ENCODE measurements at regions not wholly inside any gene's neighbourhood (a gene's known extent, or its start where the extent isn't known, plus 50 kb on each side); places are given as distances from the start of the nearest gene placed in this dataset.
"Not testable (repeated sequence)": the region's sequence is repeated elsewhere in the genome, so short reads cannot be mapped to it uniquely, and the experiment has no call there.

GRCh38 chr14:97074456-97074855 is 277.3 kb downstream of the VRK1 start:
- DNase-seq (ENCODE audit: low spot score), result no peak

GRCh38 chr14:97074856-97075255 is 277.7 kb downstream of the VRK1 start:
- DNase-seq (ENCODE audit: low spot score), result no peak

- DNase-seq (ENCODE audit: low spot score), result no peak
These were observed 280.1 kb downstream of the VRK1 start for GRCh38 chr14:97077253-97077653.

- no peak for DNase-seq (ENCODE audit: low spot score)
These were observed 280.5 kb downstream of the VRK1 start for GRCh38 chr14:97077687-97078086.

GRCh38 chr14:97080991-97081390 is 283.8 kb downstream of the VRK1 start:
- no peak for DNase-seq (ENCODE audit: low spot score)

GRCh38 chr14:97095269-97095668 is 298.1 kb downstream of the VRK1 start:
- no peak for DNase-seq (ENCODE audit: low spot score)

- no peak for DNase-seq (ENCODE audit: low spot score)
These were observed 300.1 kb downstream of the VRK1 start for GRCh38 chr14:97097296-97097695.

GRCh38 chr14:97100306-97100705 is 303.1 kb downstream of the VRK1 start:
- DNase-seq (ENCODE audit: low spot score), result no peak

- no peak for DNase-seq (ENCODE audit: low spot score)
These were observed 304.4 kb downstream of the VRK1 start for GRCh38 chr14:97101561-97101960.

GRCh38 chr14:97104029-97104428 is 306.8 kb downstream of the VRK1 start:
- no peak for DNase-seq (ENCODE audit: low spot score)

GRCh38 chr14:97106166-97106565 is 309.0 kb downstream of the VRK1 start:
- DNase-seq (ENCODE audit: low spot score), result no peak

- DNase-seq (ENCODE audit: low spot score), result no peak
These were observed 309.4 kb downstream of the VRK1 start for GRCh38 chr14:97106609-97107008.

GRCh38 chr14:97107080-97107479 is 309.9 kb downstream of the VRK1 start:
- no peak for DNase-seq (ENCODE audit: low spot score)

- DNase-seq (ENCODE audit: low spot score), result no peak
These were observed 310.6 kb downstream of the VRK1 start for GRCh38 chr14:97107760-97108159.

- DNase-seq (ENCODE audit: low spot score), result no peak
These were observed 312.1 kb downstream of the VRK1 start for GRCh38 chr14:97109234-97109633.

- no peak for DNase-seq (ENCODE audit: low spot score)
These were observed 316.2 kb downstream of the VRK1 start for GRCh38 chr14:97113339-97113738.

GRCh38 chr14:97116546-97116945 is 319.4 kb downstream of the VRK1 start:
- DNase-seq (ENCODE audit: low spot score), result no peak

GRCh38 chr14:97117693-97118092 is 320.5 kb downstream of the VRK1 start:
- DNase-seq (ENCODE audit: low spot score), result no peak

GRCh38 chr14:97120204-97120603 is 323.0 kb downstream of the VRK1 start:
- DNase-seq (ENCODE audit: low spot score), result no peak

GRCh38 chr14:97120611-97121031 is 323.4 kb downstream of the VRK1 start:
- no peak for DNase-seq (ENCODE audit: low spot score)

- no peak for DNase-seq (ENCODE audit: low spot score)
These were observed 332.5 kb downstream of the VRK1 start for GRCh38 chr14:97129639-97130038.

GRCh38 chr14:97135847-97136246 is 338.7 kb downstream of the VRK1 start:
- DNase-seq (ENCODE audit: low spot score), result not testable (repeated sequence)

- DNase-seq (ENCODE audit: low spot score), result no peak
These were observed 340.5 kb downstream of the VRK1 start for GRCh38 chr14:97137705-97138104.

GRCh38 chr14:97138801-97139200 is 341.6 kb downstream of the VRK1 start:
- no peak for DNase-seq (ENCODE audit: low spot score)

GRCh38 chr14:97143011-97143410 is 345.8 kb downstream of the VRK1 start:
- DNase-seq (ENCODE audit: low spot score), result no peak

Data from left forelimb (tissue), 1 donor.